Stimulated activated CD4-positive, alpha-beta T cell treated with anti-CD3 and anti-CD28 coated beads, Interleukin-15, amount 100 ng/mL, for 48 hours (primary cell): ENCODE measurements at regions not wholly inside any gene's neighbourhood (a gene's known extent, or its start where the extent isn't known, plus 50 kb on each side); places are given as distances from the start of the nearest gene placed in this dataset.

Experiments
- DNase-seq, 2 donors: peaks; one replicate each; pipeline ENCODE4 v3.0.0-alpha.2; 2020; ENCODE audit warnings: low read depth in 2 of 2

DNA sequence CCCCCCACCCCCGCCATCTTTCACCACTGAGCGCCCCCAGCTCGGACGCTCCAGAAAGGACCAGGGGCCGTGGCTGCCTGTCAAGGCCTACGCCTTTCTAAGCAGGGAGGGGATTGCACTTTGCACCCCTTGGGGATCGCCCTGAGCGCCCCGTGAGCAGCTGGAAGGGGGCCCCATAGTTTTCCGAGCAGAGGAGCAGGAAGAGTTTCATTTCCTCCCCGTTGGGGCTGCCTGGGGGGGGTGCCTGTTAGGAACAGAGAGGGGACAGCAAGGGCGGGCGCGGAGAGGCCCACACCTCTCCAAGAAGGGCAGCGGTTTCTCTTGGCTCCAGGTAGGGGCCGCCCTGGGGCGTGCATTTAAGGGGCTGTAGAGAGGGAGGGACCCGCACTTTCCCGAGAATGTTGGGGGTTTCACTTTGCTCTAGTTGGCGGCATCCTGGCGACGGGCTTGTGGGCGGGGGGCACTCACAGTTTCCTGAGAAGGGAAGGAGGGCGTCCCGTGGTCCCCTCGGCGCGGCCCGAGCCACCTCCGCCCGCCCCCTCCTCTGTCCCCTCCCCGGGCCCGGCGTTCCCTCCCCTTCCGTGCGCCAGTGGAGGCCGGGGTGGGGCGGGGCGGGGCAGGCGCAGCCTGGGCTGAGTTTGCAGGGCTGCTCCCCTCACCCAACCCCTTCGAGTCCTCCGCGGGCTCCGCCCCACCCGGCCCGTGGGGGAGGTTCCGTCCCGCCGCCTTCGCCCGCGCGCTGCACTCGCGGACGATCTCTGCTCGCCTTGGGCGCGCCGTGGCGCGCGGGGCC, 82.3 kb upstream of the CD99 start:
- DNase-seq, result peak; percentile 77 to 87

- DNase-seq, result no peak
These were observed 84.0 kb upstream of the CD99 start for GRCh38 chrX:2607113-2607512.

DNA sequence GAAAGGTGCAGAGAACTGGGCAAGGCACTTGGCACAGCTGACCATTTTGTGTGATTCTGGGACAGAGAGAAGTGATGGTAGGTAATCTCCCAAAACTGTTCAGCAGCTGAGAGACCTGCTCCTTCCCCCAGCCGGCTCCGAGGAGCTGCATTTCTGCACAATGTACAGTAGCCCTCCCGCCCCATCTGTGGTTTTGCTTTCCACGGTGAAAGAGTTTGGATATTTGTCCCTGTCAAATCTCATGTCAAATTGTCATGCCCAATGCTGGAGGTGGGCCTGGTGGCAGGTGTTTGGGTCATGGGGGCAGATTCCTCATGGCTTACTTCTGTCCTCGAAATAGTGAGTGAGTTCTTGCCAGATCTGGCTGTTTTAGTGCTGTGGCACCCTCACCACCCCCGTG, 90.5 kb upstream of the CD99 start:
- DNase-seq, result no peak

DNA sequence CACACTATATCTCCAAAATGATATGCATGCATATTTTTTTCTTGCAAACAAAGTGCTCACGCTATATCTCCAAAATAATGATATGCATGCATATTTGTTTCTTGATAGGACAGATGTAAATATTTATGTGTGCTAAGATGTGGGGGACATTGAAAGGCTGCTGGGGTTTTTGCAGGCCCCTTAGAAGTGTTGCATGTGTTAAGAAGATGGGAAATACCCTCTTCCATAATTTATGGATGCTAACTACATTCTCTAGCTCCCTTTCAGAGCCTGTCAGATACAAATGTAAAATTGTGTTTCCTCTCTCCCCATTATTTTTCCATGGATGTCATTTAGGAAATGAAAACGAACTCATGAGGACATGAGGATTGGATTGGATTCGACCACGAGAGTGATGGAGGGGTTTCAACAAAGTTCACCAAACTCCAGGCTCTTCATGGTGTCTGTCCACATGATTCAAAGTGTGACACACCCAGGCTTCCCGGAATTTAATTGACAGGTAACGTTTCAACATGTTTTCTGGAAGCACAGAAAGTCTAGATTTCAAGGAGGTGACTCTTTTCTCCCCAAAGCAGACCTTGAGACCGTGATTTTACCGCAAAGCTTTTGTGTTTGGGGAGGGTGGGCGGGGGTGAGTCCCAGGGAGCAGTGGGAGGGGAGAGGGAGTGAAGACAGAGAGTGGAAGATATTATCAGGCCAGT, 94.4 kb upstream of the CD99 start:
- DNase-seq, result no peak

DNA sequence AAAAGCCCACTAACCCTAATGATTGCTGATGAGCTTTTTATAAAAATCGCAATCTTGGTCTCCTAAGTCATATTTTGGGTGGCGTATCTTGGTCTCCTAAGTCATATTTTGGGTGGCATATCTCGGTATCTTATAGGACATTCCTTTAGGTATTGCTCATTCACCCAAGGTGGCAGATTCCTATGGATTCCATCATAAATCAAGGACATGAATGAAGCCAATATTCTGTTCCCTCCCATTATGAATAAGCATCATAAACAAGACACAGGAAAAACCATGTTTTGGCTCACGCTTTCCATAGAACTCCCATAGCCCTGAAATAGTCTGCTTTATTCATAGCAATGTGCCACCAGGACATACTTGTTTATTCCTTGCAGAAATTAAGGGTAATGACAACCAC, 95.0 kb upstream of the CD99 start:
- no peak for DNase-seq

GRCh38 chrX:2595258-2595657, 94.5 kb upstream of the DHRSX start:
- DNase-seq, result no peak

DNA sequence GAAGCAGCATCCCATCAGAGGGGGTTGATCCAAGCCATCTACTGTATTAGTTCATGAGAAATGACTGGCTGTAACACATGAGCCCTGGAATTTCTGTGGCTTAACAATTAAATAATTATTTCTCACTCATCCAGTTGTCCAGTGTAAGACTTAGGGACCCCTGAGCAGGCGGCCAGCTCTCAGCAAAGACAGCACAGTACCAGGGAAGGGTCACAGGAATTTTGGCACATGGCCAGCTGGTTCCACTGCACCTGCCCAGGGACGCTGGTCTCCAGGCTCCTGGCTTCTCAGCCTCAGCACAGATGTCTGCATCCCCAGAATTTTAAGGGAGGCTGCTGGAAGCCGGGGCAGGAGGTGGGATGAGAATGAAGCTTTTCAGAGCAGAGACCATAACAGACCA, 93.7 kb upstream of the DHRSX start:
- no peak for DNase-seq

DNA sequence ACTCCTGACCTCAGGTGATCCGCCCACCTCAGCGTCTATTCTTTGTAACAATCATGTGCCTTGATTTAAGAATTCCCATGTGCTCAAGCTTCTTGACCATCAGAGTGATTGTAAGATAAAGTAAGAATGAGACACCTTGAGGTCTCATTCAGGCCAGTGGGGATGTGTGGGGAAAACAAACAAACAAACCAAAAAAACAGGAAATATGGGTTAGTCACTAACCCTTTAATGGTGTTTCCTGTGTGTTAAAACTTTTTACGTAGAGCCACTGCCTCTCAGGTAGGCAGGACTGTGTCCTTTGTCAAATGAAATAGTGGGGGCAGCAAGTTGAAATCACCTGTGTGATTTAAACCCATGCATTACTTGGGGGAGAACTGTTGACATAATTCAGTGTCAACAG, 91.5 kb upstream of the DHRSX start:
- DNase-seq, result no peak

GRCh38 chrX:2589186-2590020, 88.6 kb upstream of the DHRSX start:
- no peak for DNase-seq

DNA sequence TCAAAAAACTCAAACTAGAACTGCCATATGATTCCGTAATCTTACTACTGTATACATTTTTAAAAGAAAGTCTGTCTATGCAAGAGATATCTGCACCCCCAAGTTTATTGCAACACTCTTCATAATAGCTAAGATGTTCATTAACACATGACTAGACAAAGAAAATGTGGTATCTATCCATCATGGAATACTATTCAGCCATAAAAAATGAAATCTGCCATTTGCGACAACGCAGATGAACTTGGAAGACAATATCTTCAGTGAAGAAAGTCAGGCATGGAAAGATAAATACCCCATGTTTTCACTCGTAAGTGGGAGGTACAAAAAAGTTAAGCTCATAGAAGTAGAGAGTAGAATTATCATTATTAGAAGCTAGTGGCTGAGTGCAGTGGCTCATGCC, 87.3 kb upstream of the DHRSX start:
- DNase-seq, result no peak

GRCh38 chrX:2587146-2587545, 86.4 kb upstream of the DHRSX start:
- no peak for DNase-seq

DNA sequence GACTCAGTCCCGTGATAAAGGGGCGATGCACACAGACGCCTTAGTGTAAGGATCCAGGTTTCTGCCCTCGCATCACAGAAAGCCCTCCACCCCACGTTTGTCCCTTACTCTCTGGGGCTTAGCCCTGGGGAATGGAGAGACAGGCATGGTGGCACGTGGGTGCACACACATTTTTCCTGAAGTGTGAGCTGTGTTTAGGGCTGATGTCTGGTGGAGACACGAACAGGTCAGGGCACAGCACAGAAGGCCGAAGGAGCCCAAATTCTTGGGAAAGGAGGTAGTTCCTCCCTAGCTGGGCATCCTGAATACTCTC, 84.3 kb upstream of the DHRSX start:
- no peak for DNase-seq

- no peak for DNase-seq
These were observed 83.7 kb upstream of the DHRSX start for GRCh38 chrX:2584251-2585157.

DNA sequence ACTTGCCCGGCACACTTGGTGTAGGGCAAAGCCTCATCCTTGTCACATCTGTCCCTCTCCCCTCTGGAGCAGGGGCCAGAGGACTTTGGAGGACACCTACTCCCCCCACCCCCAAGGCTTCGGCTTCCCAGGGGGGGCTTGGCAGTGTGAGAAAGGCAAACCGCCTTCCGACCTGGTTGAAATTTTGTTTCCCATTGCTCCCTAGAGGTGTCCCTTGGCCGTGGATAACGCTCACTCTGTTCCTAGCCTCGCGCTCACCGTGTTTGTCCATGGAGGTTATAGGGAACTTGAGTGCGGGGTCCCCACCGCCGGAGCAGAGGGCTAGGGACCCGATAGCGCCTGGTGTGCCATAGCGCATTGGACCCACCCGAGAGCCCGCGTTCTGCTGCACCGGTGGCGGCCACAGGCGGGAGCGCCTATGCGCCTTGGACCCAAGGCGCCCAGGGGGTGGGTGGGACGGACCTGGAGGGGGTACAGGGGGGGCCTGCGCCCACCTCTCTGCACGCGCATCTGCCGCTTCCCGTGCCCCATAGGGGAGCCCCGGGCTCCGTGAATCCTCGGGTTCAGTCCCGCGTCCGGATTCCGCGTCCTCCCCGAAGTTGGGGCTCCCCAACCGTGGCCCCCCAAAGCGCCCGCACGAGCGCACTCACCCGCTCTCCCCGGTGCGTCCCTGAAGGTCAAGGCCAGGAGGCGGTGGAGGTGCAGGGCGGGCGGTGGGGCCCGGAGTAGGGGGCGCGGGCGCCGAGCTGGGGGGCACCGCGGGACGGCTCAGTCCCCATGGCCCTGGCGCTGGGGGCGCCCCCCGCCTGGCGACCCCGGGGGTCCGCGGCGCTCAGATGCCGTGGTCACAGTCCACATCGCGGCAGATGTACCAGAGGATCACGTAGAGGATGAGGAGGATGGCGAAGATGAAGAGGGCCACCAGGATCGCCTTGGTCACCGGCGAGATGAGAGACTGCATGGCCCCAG, 82.7 kb upstream of the DHRSX start:
- DNase-seq, result no peak

DNA sequence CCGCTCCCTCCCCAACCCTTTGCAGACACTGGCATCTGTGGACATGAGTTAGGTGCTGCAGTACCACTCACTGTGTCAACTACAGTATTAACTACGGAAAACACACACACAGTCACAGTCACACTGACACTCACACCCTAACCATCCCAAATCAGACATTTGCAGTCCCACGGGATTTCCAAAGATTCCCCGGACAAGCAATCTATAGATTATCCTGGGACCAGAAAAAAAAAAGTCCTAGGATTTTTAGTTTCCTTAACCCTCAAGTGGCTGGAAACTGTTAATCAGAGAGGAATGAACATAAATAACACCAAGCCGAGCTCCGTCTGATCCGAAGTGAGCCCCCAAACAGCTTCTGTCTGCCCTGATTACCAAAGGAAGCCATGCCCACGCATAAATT, 81.9 kb upstream of the DHRSX start:
- no peak for DNase-seq

GRCh38 chrX:2581296-2581695, 80.5 kb upstream of the DHRSX start:
- DNase-seq, result no peak

- DNase-seq, result no peak
These were observed 78.1 kb upstream of the DHRSX start for GRCh38 chrX:2578864-2579263.

- DNase-seq, result no peak
These were observed 77.2 kb upstream of the DHRSX start for GRCh38 chrX:2577844-2578466.

GRCh38 chrX:2576793-2577192, 76.0 kb upstream of the DHRSX start:
- DNase-seq, result no peak

GRCh38 chrX:2574271-2574670, 73.5 kb upstream of the DHRSX start:
- DNase-seq, result no peak
